Skeletal muscle cell (primary cell): ENCODE measurements at regions not wholly inside any gene's neighbourhood (a gene's known extent, or its start where the extent isn't known, plus 50 kb on each side); places are given as distances from the start of the nearest gene placed in this dataset.
"Not testable (repeated sequence)": the region's sequence is repeated elsewhere in the genome, so short reads cannot be mapped to it uniquely, and the experiment has no call there.

ENCODE experiments used
- DNase-seq: peaks from one replicate; pipeline ENCODE4 v3.0.0-alpha.2; 2010; ENCODE audit warnings: low read depth
- H3K4me3 ChIP-seq: 2 replicates; pipeline ENCODE4 v1.5.1; 2011; ENCODE audit warnings: low read depth, mild to moderate bottlenecking, control low read depth, low read length, moderate library complexity

GRCh38 chr1:212155219-212155618, 119.7 kb downstream of the DTL start:
- DNase-seq: no peak

GRCh38 chr1:212157252-212157651, 121.7 kb downstream of the DTL start:
- DNase-seq: no peak
- no peak overlapping the region for H3K4me3 ChIP-seq

More at GRCh38 chr1:212155219-212155618, 119.7 kb downstream of the DTL start:
- no peak overlapping the region for H3K4me3 ChIP-seq

GRCh38 chr1:212158912-212159796, 123.6 kb downstream of the DTL start:
- H3K4me3 ChIP-seq: no peak overlapping the region
- no peak for DNase-seq

GRCh38 chr1:212161231-212161781, 123.9 kb upstream of the PPP2R5A start:
- no peak overlapping the region for H3K4me3 ChIP-seq
- DNase-seq: peak; percentile 64

- peak; percentile 29 for DNase-seq
- no peak overlapping the region for H3K4me3 ChIP-seq
These were observed 122.6 kb upstream of the PPP2R5A start for GRCh38 chr1:212162635-212163034.

- DNase-seq: no peak
- H3K4me3 ChIP-seq: no peak overlapping the region
These were observed 120.9 kb upstream of the PPP2R5A start for GRCh38 chr1:212164095-212164872.

GRCh38 chr1:212166244-212166643, 119.0 kb upstream of the PPP2R5A start:
- DNase-seq: no peak
- no peak overlapping the region for H3K4me3 ChIP-seq

- no peak overlapping the region for H3K4me3 ChIP-seq
- DNase-seq: no peak
These were observed 118.6 kb upstream of the PPP2R5A start for GRCh38 chr1:212166644-212167043.

- DNase-seq: peak; percentile 71
- no peak overlapping the region for H3K4me3 ChIP-seq
These were observed 118.1 kb upstream of the PPP2R5A start for GRCh38 chr1:212167098-212167497.

- DNase-seq: no peak
- H3K4me3 ChIP-seq: no peak overlapping the region
These were observed 111.6 kb upstream of the PPP2R5A start for GRCh38 chr1:212173567-212173966.

GRCh38 chr1:212174295-212174694, 110.9 kb upstream of the PPP2R5A start:
- not testable (repeated sequence) for H3K4me3 ChIP-seq, DNase-seq

GRCh38 chr1:212177542-212177941, 107.7 kb upstream of the PPP2R5A start:
- H3K4me3 ChIP-seq: no peak overlapping the region
- no peak for DNase-seq

GRCh38 chr1:212178851-212179250, 106.4 kb upstream of the PPP2R5A start:
- H3K4me3 ChIP-seq: no peak overlapping the region
- no peak for DNase-seq

- H3K4me3 ChIP-seq: no peak overlapping the region
These were observed 105.7 kb upstream of the PPP2R5A start for GRCh38 chr1:212179394-212180076.

GRCh38 chr1:212181015-212181882, 104.0 kb upstream of the PPP2R5A start:
- DNase-seq: no peak
- no peak overlapping the region for H3K4me3 ChIP-seq

More at GRCh38 chr1:212179394-212180076, 105.7 kb upstream of the PPP2R5A start:
- peak; percentile 92 for DNase-seq

GRCh38 chr1:212182171-212182570, 103.0 kb upstream of the PPP2R5A start:
- H3K4me3 ChIP-seq: no peak overlapping the region
- no peak for DNase-seq

- no peak overlapping the region for H3K4me3 ChIP-seq
These were observed 102.6 kb upstream of the PPP2R5A start for GRCh38 chr1:212182579-212182978.

GRCh38 chr1:212186427-212187207, 98.6 kb upstream of the PPP2R5A start:
- H3K4me3 ChIP-seq: no peak overlapping the region

More at GRCh38 chr1:212182579-212182978, 102.6 kb upstream of the PPP2R5A start:
- no peak for DNase-seq

More at GRCh38 chr1:212186427-212187207, 98.6 kb upstream of the PPP2R5A start:
- DNase-seq: no peak
